ENCODE measurements at regions not wholly inside any gene's neighbourhood (a gene's known extent, or its start where the extent isn't known, plus 50 kb on each side); places are given as distances from the start of the nearest gene placed in this dataset.
"Not testable (repeated sequence)": the region's sequence is repeated elsewhere in the genome, so short reads cannot be mapped to it uniquely, and the experiment has no call there.

- TF ChIP-seq CTCF (conservative IDR thresholded peaks at IDR 0.05), result no peak
- H3K27ac ChIP-seq, result no peak overlapping the region
These were observed 1019.5 kb downstream of the SLC6A15 start for GRCh38 chr12:83893101-83893500.

GRCh38 chr12:83889745-83890144 is 1022.9 kb downstream of the SLC6A15 start:
- no peak overlapping the region for H3K27ac ChIP-seq
- no peak for TF ChIP-seq CTCF (conservative IDR thresholded peaks at IDR 0.05)

- no peak for TF ChIP-seq CTCF (conservative IDR thresholded peaks at IDR 0.05)
- H3K27ac ChIP-seq, result no peak overlapping the region
These were observed 1026.1 kb downstream of the SLC6A15 start for GRCh38 chr12:83886479-83886878.

GRCh38 chr12:83870921-83871599 is 1041.5 kb downstream of the SLC6A15 start:
- H3K27ac ChIP-seq, result not testable (repeated sequence)

GRCh38 chr12:83866477-83866876 is 1046.1 kb downstream of the SLC6A15 start:
- TF ChIP-seq CTCF (conservative IDR thresholded peaks at IDR 0.05), result no peak
- H3K27ac ChIP-seq, result peak overlapping the region; percentile 34; the same call in 1 of the 2 replicates

GRCh38 chr12:83865431-83865830 is 1047.2 kb downstream of the SLC6A15 start:
- peak overlapping the region; percentile 34 for H3K27ac ChIP-seq
- TF ChIP-seq CTCF (conservative IDR thresholded peaks at IDR 0.05), result no peak

- TF ChIP-seq CTCF (conservative IDR thresholded peaks at IDR 0.05), result no peak
- H3K27ac ChIP-seq, result no peak overlapping the region
These were observed 1048.5 kb downstream of the SLC6A15 start for GRCh38 chr12:83864054-83864453.

DNA sequence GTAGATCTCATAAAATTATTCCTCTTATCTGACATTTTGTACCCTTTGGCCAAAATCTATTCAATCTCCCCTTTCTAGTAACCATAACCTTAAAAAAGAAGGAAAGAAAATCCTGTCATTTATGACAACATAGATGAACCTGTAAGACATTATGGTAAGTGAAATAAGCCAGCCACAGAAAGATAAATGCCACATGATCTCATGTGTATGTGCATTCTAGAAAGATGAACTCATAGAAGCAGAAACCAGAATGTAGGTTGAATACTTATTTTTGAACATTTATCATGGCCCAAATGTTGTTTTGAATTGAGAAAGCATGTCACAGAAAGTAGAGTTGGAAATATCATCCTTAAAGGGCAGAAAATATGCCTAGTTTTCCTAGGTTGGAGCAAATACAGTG is 1053.6 kb downstream of the SLC6A15 start:
- H3K27ac ChIP-seq, result no peak overlapping the region
- TF ChIP-seq CTCF (conservative IDR thresholded peaks at IDR 0.05), result no peak

All from VCaP (cell line).